ENCODE measurements at regions not wholly inside any gene's neighbourhood (a gene's known extent, or its start where the extent isn't known, plus 50 kb on each side); places are given as distances from the start of the nearest gene placed in this dataset.

DNA sequence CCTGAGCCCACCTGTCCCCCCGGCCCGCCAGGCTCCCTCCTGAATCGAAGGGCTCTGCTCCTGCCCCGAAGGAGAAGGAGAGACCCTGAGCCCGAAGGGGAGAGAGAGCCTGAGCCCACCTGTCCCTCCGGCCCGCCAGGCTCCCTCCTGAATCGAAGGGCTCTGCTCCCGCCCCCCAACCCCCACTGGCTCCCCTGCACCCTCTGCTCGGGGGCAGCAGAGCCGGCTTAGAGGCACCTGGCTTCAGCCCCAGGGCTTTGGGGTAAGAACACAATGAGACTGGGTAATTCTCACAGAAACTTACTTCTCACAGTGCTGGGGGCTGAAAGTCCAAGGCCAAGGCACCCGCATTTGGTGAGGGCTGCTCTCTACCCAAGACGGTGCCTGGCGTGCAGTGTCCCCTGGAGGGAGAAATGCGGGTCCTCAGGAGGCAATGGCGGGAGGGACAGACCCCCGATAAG is 53.1 kb upstream of the FBRSL1 start:
- CTCF ChIA-PET, result no interaction called here
- peaks cover 8% of the 10 kb centered on the region for H3K4me1 Mint-ChIP-seq (ENCODE audit: low read depth, unreplicated experiment)
- no peak for TF ChIP-seq CTCF (IDR thresholded peaks at IDR 0.05; ENCODE audit: unreplicated experiment)
- H3K36me3 Mint-ChIP-seq (ENCODE audit: insufficient read depth, unreplicated experiment), result no peaks in the 10 kb centered on the region
- no peaks in the 10 kb centered on the region for H3K9me3 Mint-ChIP-seq (ENCODE audit: low read depth, unreplicated experiment)
- intact Hi-C loops (cut with micrococcal nuclease; ENCODE audit: unreplicated experiment), result no loop called here
- DNase-seq, result no peak
- no TSS peak for BruUV-seq (replicated peaks)
- no peak overlapping the region for H3K4me3 Mint-ChIP-seq (ENCODE audit: low read depth, unreplicated experiment)
- no peak overlapping the region for H3K27ac Mint-ChIP-seq (ENCODE audit: unreplicated experiment)
- H3K27me3 Mint-ChIP-seq (ENCODE audit: unreplicated experiment), result peaks cover 82% of the 10 kb centered on the region

DNA sequence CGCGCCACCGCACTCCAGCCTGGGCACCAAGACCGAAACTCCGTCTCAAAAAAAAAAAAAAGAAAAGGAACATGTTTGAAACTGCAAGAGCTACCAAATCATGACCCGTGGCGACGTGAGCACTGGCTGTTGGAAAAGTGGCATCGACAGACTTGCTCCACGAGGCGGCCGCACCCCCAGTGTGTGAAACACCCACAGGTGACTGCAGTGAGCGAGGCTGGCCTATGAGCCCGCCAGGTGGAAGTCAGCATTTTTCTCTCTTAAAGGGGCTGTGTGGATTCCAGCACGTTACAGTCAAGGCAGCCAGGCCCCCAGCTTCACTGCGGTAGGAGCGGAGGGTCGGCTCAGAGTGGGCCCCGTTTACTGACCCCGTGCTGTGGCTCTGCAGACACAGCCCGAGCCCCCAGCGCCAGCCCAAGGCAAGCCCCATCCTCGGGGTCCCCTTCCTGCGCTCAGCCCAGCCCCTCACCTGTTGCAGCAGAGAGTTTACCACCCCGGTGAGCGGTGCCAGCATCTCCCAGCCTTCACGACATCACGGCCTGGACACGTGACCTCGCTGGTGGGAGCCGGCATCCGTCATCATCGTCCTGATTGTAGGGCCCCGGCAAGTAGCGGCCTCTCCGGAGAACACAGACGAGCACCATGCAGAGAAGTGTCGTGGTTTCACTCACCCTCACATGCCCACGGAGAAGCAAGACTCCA is 54.3 kb upstream of the FBRSL1 start:
- DNase-seq, result no peak
- no TSS peak for BruUV-seq (replicated peaks)
- Mint-ChIP-seq H3K27me3 (ENCODE audit: unreplicated experiment) (peaks cover 70% of the 10 kb centered on the region), H3K36me3 (ENCODE audit: insufficient read depth, unreplicated experiment) (peaks cover under 1% of the 10 kb centered on the region), H3K4me3 (ENCODE audit: low read depth, unreplicated experiment) (no peak overlapping the region), H3K9me3 (ENCODE audit: low read depth, unreplicated experiment) (no peaks in the 10 kb centered on the region), H3K4me1 (ENCODE audit: low read depth, unreplicated experiment) (peaks cover 8% of the 10 kb centered on the region), H3K27ac (ENCODE audit: unreplicated experiment) (no peak overlapping the region)
- CTCF ChIA-PET, result no interaction called here
- TF ChIP-seq CTCF (IDR thresholded peaks at IDR 0.05; ENCODE audit: unreplicated experiment), result no peak
- intact Hi-C loops (cut with micrococcal nuclease; ENCODE audit: unreplicated experiment), result no loop called here

- Mint-ChIP-seq H3K4me3 (ENCODE audit: low read depth, unreplicated experiment) (no peak overlapping the region), H3K27me3 (ENCODE audit: unreplicated experiment) (peaks cover 74% of the 10 kb centered on the region), H3K27ac (ENCODE audit: unreplicated experiment) (no peak overlapping the region), H3K4me1 (ENCODE audit: low read depth, unreplicated experiment) (peaks cover 26% of the 10 kb centered on the region), H3K9me3 (ENCODE audit: low read depth, unreplicated experiment) (no peaks in the 10 kb centered on the region), H3K36me3 (ENCODE audit: insufficient read depth, unreplicated experiment) (peaks cover 13% of the 10 kb centered on the region)
- intact Hi-C loops (cut with micrococcal nuclease; ENCODE audit: unreplicated experiment), result loop anchor here (5.0 kb wide), 1 partner anchor 128 kb away; no protein-coding TSS in a partner anchor
- TF ChIP-seq CTCF (IDR thresholded peaks at IDR 0.05; ENCODE audit: unreplicated experiment), result no peak
- BruUV-seq (replicated peaks), result no TSS peak
- DNase-seq, result peak; percentile 64
- CTCF ChIA-PET, result interaction anchor here (0.6 to 1.1 kb wide), 2 partner anchors 86 to 168 kb away, joined by 3 to 4 read pairs; no protein-coding TSS in a partner anchor
Measured at GRCh38 chr12:132433641-132434395, 56.1 kb upstream of the FBRSL1 start.

GRCh38 chr12:132432721-132433577 is 57.0 kb upstream of the FBRSL1 start:
- Mint-ChIP-seq H3K27ac (ENCODE audit: unreplicated experiment) (no peak overlapping the region), H3K4me1 (ENCODE audit: low read depth, unreplicated experiment) (peaks cover 26% of the 10 kb centered on the region), H3K36me3 (ENCODE audit: insufficient read depth, unreplicated experiment) (peaks cover 16% of the 10 kb centered on the region), H3K9me3 (ENCODE audit: low read depth, unreplicated experiment) (no peaks in the 10 kb centered on the region), H3K27me3 (ENCODE audit: unreplicated experiment) (peaks cover 80% of the 10 kb centered on the region), H3K4me3 (ENCODE audit: low read depth, unreplicated experiment) (no peak overlapping the region)
- no peak for DNase-seq
- no peak for TF ChIP-seq CTCF (IDR thresholded peaks at IDR 0.05; ENCODE audit: unreplicated experiment)
- intact Hi-C loops (cut with micrococcal nuclease; ENCODE audit: unreplicated experiment), result loop anchor here (5.0 kb wide), 1 partner anchor 129 kb away; no protein-coding TSS in a partner anchor
- no TSS peak for BruUV-seq (replicated peaks)
- CTCF ChIA-PET, result no interaction called here

All from Calu3 (cell line).